SK-N-SH treated with all-trans-retinoic acid at 6 μM for 48 hours (cell line): ENCODE measurements at regions not wholly inside any gene's neighbourhood (a gene's known extent, or its start where the extent isn't known, plus 50 kb on each side); places are given as distances from the start of the nearest gene placed in this dataset.

Experiments
- ATAC-seq: fragments of 200-7000 bp; cut with Tn5 transposase; 3 replicates; pipeline ENCODE4 v1.9.1; 2020; ENCODE audit warnings: mild to moderate bottlenecking, moderate library complexity
- ARNTL ChIP-seq: fragments of 450-650 bp; formaldehyde crosslinking; IDR thresholded peaks from 2 replicates; pipeline ENCODE4 v1.5.0; 2020; ENCODE audit warnings: low read depth, mild to moderate bottlenecking, moderate library complexity, borderline replicate concordance
- BACH2 ChIP-seq: fragments of 250-450 bp; sonication (Bioruptor Pico); IDR thresholded peaks from 2 replicates; pipeline ENCODE4 v1.9.0; 2021; ENCODE audit warnings: mild to moderate bottlenecking, borderline replicate concordance
- CREB5 ChIP-seq: fragments of 250-450 bp; sonication (Bioruptor Pico); IDR thresholded peaks from 2 replicates; pipeline ENCODE4 v1.5.1; 2020; ENCODE audit warnings: low read depth, mild to moderate bottlenecking, moderate library complexity
- CSDC2 ChIP-seq: fragments of 250-450 bp; sonication (Bioruptor Pico); IDR thresholded peaks from 2 replicates; pipeline ENCODE4 v1.5.0; 2020; ENCODE audit warnings: mild to moderate bottlenecking, moderate library complexity
- CSRNP3 ChIP-seq: fragments of 250-450 bp; sonication (Bioruptor Pico); IDR thresholded peaks from 2 replicates; pipeline ENCODE4 v1.5.1; 2021; ENCODE audit warnings: mild to moderate bottlenecking, moderate library complexity
- ESRRG ChIP-seq: fragments of 250-450 bp; sonication (Bioruptor Pico); IDR thresholded peaks from 2 replicates; pipeline ENCODE4 v1.6.1; 2021; ENCODE audit warnings: mild to moderate bottlenecking
- GLIS3 ChIP-seq: fragments of 250-450 bp; sonication (Bioruptor Pico); IDR thresholded peaks from 2 replicates; pipeline ENCODE4 v1.5.0; 2020; ENCODE audit warnings: mild to moderate bottlenecking, moderate library complexity
- ISL1 ChIP-seq: fragments of 250-450 bp; sonication (Bioruptor Pico); IDR thresholded peaks from 2 replicates; pipeline ENCODE4 v2.1.2; 2022; ENCODE audit warnings: mild to moderate bottlenecking, moderate library complexity
- OSR1 ChIP-seq: fragments of 250-450 bp; sonication (Bioruptor Pico); IDR thresholded peaks from 2 replicates; pipeline ENCODE4 v1.8.0; 2022; ENCODE audit warnings: moderate library complexity, mild to moderate bottlenecking, inconsistent platforms
- PATZ1 ChIP-seq: fragments of 250-450 bp; sonication (Bioruptor Pico); IDR thresholded peaks from 2 replicates; pipeline ENCODE4 v1.8.0; 2020; ENCODE audit warnings: mild to moderate bottlenecking, moderate library complexity, borderline replicate concordance
- POU6F1 ChIP-seq: fragments of 250-450 bp; sonication (Bioruptor Pico); IDR thresholded peaks from 2 replicates; pipeline ENCODE4 v1.8.0; 2021; ENCODE audit warnings: low read depth, mild to moderate bottlenecking, moderate library complexity, borderline replicate concordance
- PPARA ChIP-seq: fragments of 250-450 bp; sonication (Bioruptor Pico); IDR thresholded peaks from 2 replicates; pipeline ENCODE4 v1.5.0; 2020; ENCODE audit warnings: mild to moderate bottlenecking, borderline replicate concordance
- RARB ChIP-seq: fragments of 250-450 bp; sonication (Bioruptor Pico); IDR thresholded peaks from 2 replicates; pipeline ENCODE4 v1.8.0; 2021; ENCODE audit warnings: mild to moderate bottlenecking, moderate library complexity
- SNAI2 ChIP-seq: fragments of 250-450 bp; sonication (Bioruptor Pico); IDR thresholded peaks from 2 replicates; pipeline ENCODE4 v1.5.0; 2020; ENCODE audit warnings: mild to moderate bottlenecking, moderate library complexity
- TCF4 ChIP-seq: fragments of 250-450 bp; sonication (Bioruptor Pico); IDR thresholded peaks from 2 replicates; pipeline ENCODE4 v1.8.0; 2021; ENCODE audit warnings: mild to moderate bottlenecking, moderate library complexity, borderline replicate concordance
- TOX ChIP-seq: fragments of 250-450 bp; sonication (Bioruptor Pico); IDR thresholded peaks from 2 replicates; pipeline ENCODE4 v1.8.0; 2021; ENCODE audit warnings: mild to moderate bottlenecking, moderate library complexity, borderline replicate concordance
- TSHZ2 ChIP-seq: fragments of 250-450 bp; sonication (Bioruptor Pico); IDR thresholded peaks from 2 replicates; pipeline ENCODE4 v1.5.0; 2020; ENCODE audit warnings: mild to moderate bottlenecking, moderate library complexity
- ZC3H10 ChIP-seq: fragments of 250-450 bp; sonication (Bioruptor Pico); IDR thresholded peaks from 2 replicates; pipeline ENCODE4 v1.5.1; 2021; ENCODE audit warnings: mild to moderate bottlenecking, moderate library complexity
- ZFP3 ChIP-seq: fragments of 250-450 bp; sonication (Bioruptor Pico); IDR thresholded peaks from 2 replicates; pipeline ENCODE4 v1.5.0; 2020; ENCODE audit warnings: mild to moderate bottlenecking, moderate library complexity
- ZFP30 ChIP-seq: fragments of 450-650 bp; formaldehyde crosslinking; IDR thresholded peaks from 2 replicates; pipeline ENCODE4 v1.5.0; 2022; ENCODE audit warnings: mild to moderate bottlenecking, moderate library complexity
- ZNF70 ChIP-seq: fragments of 450-650 bp; formaldehyde crosslinking; IDR thresholded peaks from 2 replicates; pipeline ENCODE4 v1.5.0; 2020; ENCODE audit warnings: mild to moderate bottlenecking, moderate library complexity
- ZNF8 ChIP-seq: fragments of 450-650 bp; formaldehyde crosslinking; IDR thresholded peaks from 2 replicates; pipeline ENCODE4 v1.5.0; 2020; ENCODE audit warnings: mild to moderate bottlenecking, moderate library complexity

GRCh38 chr6:140025171-140025570 is 650.7 kb upstream of the CITED2 start:
- ATAC-seq: no peak
- no peak for TF ChIP-seq PATZ1 (CRISPR knock-in tag)

- no peak for TF ChIP-seq BACH2 (CRISPR knock-in tag)
- no peak for TF ChIP-seq TOX (CRISPR knock-in tag)
- no peak for TF ChIP-seq ZNF8 (CRISPR knock-in tag)
- no peak for TF ChIP-seq GLIS3 (CRISPR knock-in tag)
- no peak for TF ChIP-seq ZNF70
- TF ChIP-seq TSHZ2: no peak
- TF ChIP-seq PPARA (CRISPR knock-in tag): no peak
- no peak for TF ChIP-seq TCF4 (CRISPR knock-in tag)
- TF ChIP-seq SNAI2 (CRISPR knock-in tag): no peak
- TF ChIP-seq CREB5 (CRISPR knock-in tag): no peak
- no peak for TF ChIP-seq CSDC2 (CRISPR knock-in tag)
- TF ChIP-seq RARB: no peak
- TF ChIP-seq ZFP3 (CRISPR knock-in tag): no peak
- TF ChIP-seq ESRRG (CRISPR knock-in tag): no peak
- no peak for TF ChIP-seq PATZ1 (CRISPR knock-in tag)
- TF ChIP-seq ARNTL (CRISPR knock-in tag): no peak
- no peak for TF ChIP-seq ZFP30 (CRISPR knock-in tag)
- no peak for TF ChIP-seq POU6F1 (CRISPR knock-in tag)
- no peak for TF ChIP-seq CSRNP3 (CRISPR knock-in tag)
- no peak for ATAC-seq
These were observed 645.9 kb upstream of the CITED2 start for GRCh38 chr6:140020207-140020791.

- ATAC-seq: no peak
- TF ChIP-seq ZFP3 (CRISPR knock-in tag) (no peak), PATZ1 (CRISPR knock-in tag) (no peak), CSDC2 (CRISPR knock-in tag) (no peak), GLIS3 (CRISPR knock-in tag) (no peak), ISL1 (CRISPR knock-in tag) (no peak), CSRNP3 (CRISPR knock-in tag) (no peak), OSR1 (CRISPR knock-in tag) (no peak), ZC3H10 (CRISPR knock-in tag) (no peak)
These were observed 644.1 kb upstream of the CITED2 start for GRCh38 chr6:140018588-140018987.
